ENCODE measurements at regions not wholly inside any gene's neighbourhood (a gene's known extent, or its start where the extent isn't known, plus 50 kb on each side); places are given as distances from the start of the nearest gene placed in this dataset.

DNA sequence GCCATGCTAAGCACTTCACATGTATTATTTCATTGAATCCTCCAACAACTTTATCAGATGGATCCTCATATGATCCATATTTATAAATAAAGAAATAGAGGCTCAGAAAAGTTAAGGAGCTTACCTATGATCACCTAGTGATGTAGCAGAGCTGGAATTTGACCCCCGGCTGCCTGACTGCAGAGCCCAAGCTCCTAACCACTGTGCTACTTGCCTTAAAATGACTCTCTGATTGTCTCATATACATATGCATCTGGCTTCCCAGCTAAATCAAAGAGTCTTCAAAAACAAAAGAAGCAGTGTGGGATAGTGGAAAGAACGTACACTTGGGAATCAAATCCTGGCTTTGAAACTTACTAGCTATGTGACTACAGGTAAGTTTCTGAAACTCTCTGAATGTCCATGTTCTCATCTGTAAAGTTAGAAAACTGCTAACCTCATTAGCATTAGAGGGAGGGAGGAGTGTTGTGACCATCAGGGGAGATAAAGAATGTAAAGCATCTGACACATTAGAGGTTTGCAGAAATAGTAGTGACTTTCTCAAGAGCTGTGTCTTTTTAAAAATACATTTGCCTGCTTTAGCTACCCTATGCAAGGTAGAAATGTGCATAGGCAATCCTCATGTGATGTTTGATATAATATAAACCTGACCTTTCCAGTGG, 67.2 kb upstream of the BARHL2 start:
- DNase-seq = no peak
- TF ChIP-seq, protein P1, sequence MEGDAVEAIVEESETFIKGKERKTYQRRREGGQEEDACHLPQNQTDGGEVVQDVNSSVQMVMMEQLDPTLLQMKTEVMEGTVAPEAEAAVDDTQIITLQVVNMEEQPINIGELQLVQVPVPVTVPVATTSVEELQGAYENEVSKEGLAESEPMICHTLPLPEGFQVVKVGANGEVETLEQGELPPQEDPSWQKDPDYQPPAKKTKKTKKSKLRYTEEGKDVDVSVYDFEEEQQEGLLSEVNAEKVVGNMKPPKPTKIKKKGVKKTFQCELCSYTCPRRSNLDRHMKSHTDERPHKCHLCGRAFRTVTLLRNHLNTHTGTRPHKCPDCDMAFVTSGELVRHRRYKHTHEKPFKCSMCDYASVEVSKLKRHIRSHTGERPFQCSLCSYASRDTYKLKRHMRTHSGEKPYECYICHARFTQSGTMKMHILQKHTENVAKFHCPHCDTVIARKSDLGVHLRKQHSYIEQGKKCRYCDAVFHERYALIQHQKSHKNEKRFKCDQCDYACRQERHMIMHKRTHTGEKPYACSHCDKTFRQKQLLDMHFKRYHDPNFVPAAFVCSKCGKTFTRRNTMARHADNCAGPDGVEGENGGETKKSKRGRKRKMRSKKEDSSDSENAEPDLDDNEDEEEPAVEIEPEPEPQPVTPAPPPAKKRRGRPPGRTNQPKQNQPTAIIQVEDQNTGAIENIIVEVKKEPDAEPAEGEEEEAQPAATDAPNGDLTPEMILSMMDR (IDR thresholded peaks at IDR 0.05) = no peak
- intact Hi-C loops (cut with DNase I) = no loop called here
- H3K4me1 ChIP-seq = no peaks in the 10 kb centered on the region
- no peak for ATAC-seq
- no peaks in the 10 kb centered on the region for H3K27me3 ChIP-seq
- no peaks in the 10 kb centered on the region for H3K36me3 ChIP-seq
- H3K27ac ChIP-seq = no peak overlapping the region
- H3K9me3 ChIP-seq = no peaks in the 10 kb centered on the region
- H3K4me3 ChIP-seq = no peak overlapping the region

DNA sequence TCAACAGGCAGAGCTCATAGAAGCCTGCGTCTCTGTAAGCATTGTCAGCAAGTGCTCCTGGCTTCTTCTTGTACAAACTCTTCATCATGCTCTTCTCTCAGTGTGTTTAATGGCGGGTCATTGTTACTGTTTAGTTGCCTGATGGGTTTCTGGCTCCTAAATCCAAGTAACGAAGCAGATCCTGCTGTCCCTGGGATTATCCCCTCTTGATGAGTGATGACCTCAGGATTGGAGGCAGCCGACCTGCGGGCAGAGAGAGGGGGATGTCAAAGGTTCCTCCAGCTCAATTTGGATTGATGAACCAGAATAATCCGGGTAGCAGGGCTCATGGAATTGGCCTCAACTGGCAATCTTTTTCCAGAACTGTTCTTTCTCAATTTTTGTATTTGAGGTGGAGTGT, 66.1 kb upstream of the BARHL2 start:
- H3K4me3 ChIP-seq = no peak overlapping the region
- H3K4me1 ChIP-seq = no peaks in the 10 kb centered on the region
- no peaks in the 10 kb centered on the region for H3K36me3 ChIP-seq
- H3K27me3 ChIP-seq = no peaks in the 10 kb centered on the region
- ATAC-seq (no peak), DNase-seq (no peak)
- H3K9me3 ChIP-seq = no peaks in the 10 kb centered on the region
- H3K27ac ChIP-seq = no peak overlapping the region
- TF ChIP-seq, protein P1 (IDR thresholded peaks at IDR 0.05) = no peak
- intact Hi-C loops (cut with DNase I) = no loop called here

DNA sequence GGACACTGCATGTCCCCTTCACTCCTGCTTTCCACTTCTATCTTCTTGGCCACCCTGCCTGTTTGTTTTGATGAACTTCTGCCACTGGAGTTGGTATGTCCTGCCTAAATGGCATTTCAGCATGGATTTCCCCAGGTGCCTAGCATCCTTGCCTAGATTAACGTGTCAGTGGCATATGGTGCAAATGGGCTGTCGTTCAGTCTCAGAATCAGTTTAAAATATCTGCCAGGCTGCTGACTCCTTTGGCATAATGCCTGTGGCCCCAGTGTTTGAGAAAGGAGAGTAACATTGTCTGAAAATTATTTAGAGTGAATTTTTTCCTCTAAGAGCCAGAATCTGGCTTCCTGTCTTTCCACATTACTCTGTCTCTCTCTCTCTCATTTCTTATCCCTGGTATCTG, 64.9 kb upstream of the BARHL2 start:
- no peak for DNase-seq
- H3K4me3 ChIP-seq = no peak overlapping the region
- no peak for ATAC-seq
- no peaks in the 10 kb centered on the region for H3K36me3 ChIP-seq
- no peak overlapping the region for H3K27ac ChIP-seq
- TF ChIP-seq, protein P1 (IDR thresholded peaks at IDR 0.05) = no peak
- intact Hi-C loops (cut with DNase I) = no loop called here
- H3K4me1 ChIP-seq = no peaks in the 10 kb centered on the region
- no peaks in the 10 kb centered on the region for H3K27me3 ChIP-seq
- H3K9me3 ChIP-seq = no peaks in the 10 kb centered on the region

DNA sequence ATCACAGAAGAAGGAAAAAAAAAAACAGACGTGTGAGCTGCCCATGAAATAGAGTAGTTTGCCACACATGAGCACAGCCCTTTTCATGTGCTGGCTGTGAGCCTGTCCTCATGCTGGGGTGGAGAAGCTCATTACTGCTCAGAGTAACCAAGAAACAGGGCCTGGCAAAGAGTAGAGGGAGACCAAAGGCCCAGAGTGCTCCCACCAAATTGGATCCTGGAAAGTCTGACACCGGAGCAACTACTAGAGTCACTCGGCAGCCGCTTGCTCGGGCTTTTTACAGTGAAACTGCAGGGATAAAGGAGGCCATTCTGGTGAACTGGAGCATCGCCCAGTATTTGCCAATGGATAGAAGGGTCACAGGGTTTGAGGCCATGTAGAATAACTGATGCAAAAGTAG, 64.4 kb upstream of the BARHL2 start:
- Histone ChIP-seq H3K9me3 (no peaks in the 10 kb centered on the region), H3K27ac (no peak overlapping the region), H3K27me3 (no peaks in the 10 kb centered on the region), H3K4me1 (no peaks in the 10 kb centered on the region), H3K36me3 (no peaks in the 10 kb centered on the region), H3K4me3 (no peak overlapping the region)
- intact Hi-C loops (cut with DNase I) = no loop called here
- DNase-seq = no peak
- no peak for ATAC-seq
- TF ChIP-seq, protein P1 (IDR thresholded peaks at IDR 0.05) = no peak

DNA sequence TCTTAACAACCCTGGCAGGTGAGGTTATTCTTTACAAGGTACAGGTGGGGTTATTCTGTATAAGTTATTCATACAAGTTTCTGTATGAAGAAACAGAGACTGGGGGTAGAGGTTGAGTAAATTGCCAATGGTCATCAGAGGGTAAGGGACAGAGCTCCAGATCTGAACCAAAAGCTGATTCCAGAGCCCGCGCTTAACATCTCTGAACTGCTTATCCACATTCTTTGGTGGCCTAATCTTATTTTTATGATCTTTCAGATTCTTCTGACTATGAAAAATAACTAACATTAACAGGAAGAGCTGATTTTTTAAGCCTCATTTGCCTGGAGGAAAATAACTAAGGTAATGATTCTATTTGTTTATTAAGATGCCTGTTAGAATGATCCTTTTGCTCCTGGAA, 63.9 kb upstream of the BARHL2 start:
- Histone ChIP-seq H3K27ac (no peak overlapping the region), H3K36me3 (no peaks in the 10 kb centered on the region), H3K9me3 (no peaks in the 10 kb centered on the region), H3K27me3 (no peaks in the 10 kb centered on the region), H3K4me3 (no peak overlapping the region), H3K4me1 (no peaks in the 10 kb centered on the region)
- ATAC-seq = no peak
- TF ChIP-seq, protein P1 (IDR thresholded peaks at IDR 0.05) = no peak
- DNase-seq = no peak
- intact Hi-C loops (cut with DNase I) = no loop called here
